ENCODE measurements at regions not wholly inside any gene's neighbourhood (a gene's known extent, or its start where the extent isn't known, plus 50 kb on each side); places are given as distances from the start of the nearest gene placed in this dataset.
"Not testable (repeated sequence)": the region's sequence is repeated elsewhere in the genome, so short reads cannot be mapped to it uniquely, and the experiment has no call there.

- in situ Hi-C loops (cut with MboI; ENCODE audit: low pct_unique_long_range_greater_than_20kb, low sequenced_read_pairs, unreplicated experiment); DNase-seq (ENCODE audit: low spot score): not testable (repeated sequence)
Measured at GRCh38 chr2:132068407-132068806, 93.3 kb downstream of the ANKRD30BL start.

- DNase-seq (ENCODE audit: low spot score); in situ Hi-C loops (cut with MboI; ENCODE audit: low pct_unique_long_range_greater_than_20kb, low sequenced_read_pairs, unreplicated experiment): not testable (repeated sequence)
Measured at GRCh38 chr2:132065391-132065790, 96.4 kb downstream of the ANKRD30BL start.

- in situ Hi-C loops (cut with MboI; ENCODE audit: low pct_unique_long_range_greater_than_20kb, low sequenced_read_pairs, unreplicated experiment); DNase-seq (ENCODE audit: low spot score): not testable (repeated sequence)
Measured at GRCh38 chr2:132039609-132040236, 122.0 kb downstream of the ANKRD30BL start.

- DNase-seq (ENCODE audit: low spot score); in situ Hi-C loops (cut with MboI; ENCODE audit: low pct_unique_long_range_greater_than_20kb, low sequenced_read_pairs, unreplicated experiment): not testable (repeated sequence)
Measured at GRCh38 chr2:132038883-132039235, 122.9 kb downstream of the ANKRD30BL start.

- DNase-seq (ENCODE audit: low spot score) = peak; percentile 3
- in situ Hi-C loops (cut with MboI; ENCODE audit: low pct_unique_long_range_greater_than_20kb, low sequenced_read_pairs, unreplicated experiment) = no loop called here
Measured at GRCh38 chr2:132038179-132038882, 123.4 kb downstream of the ANKRD30BL start.

GRCh38 chr2:132037527-132038178, 124.1 kb downstream of the ANKRD30BL start:
- in situ Hi-C loops (cut with MboI; ENCODE audit: low pct_unique_long_range_greater_than_20kb, low sequenced_read_pairs, unreplicated experiment) = no loop called here
- no peak for TF ChIP-seq CTCF (IDR thresholded peaks at IDR 0.05; ENCODE audit: extremely low read depth, insufficient read depth, missing control alignments)
- peak; percentile 7 for DNase-seq (ENCODE audit: low spot score)

More at GRCh38 chr2:132038179-132038882, 123.4 kb downstream of the ANKRD30BL start:
- TF ChIP-seq CTCF (IDR thresholded peaks at IDR 0.05; ENCODE audit: extremely low read depth, insufficient read depth, missing control alignments) = no peak

GRCh38 chr2:132034646-132035045, 127.1 kb downstream of the ANKRD30BL start:
- in situ Hi-C loops (cut with MboI; ENCODE audit: low pct_unique_long_range_greater_than_20kb, low sequenced_read_pairs, unreplicated experiment) = no loop called here
- TF ChIP-seq CTCF (IDR thresholded peaks at IDR 0.05; ENCODE audit: extremely low read depth, insufficient read depth, missing control alignments) = no peak
- no peak for DNase-seq (ENCODE audit: low spot score)

GRCh38 chr2:132033949-132034348, 127.8 kb downstream of the ANKRD30BL start:
- in situ Hi-C loops (cut with MboI; ENCODE audit: low pct_unique_long_range_greater_than_20kb, low sequenced_read_pairs, unreplicated experiment) = no loop called here
- no peak for TF ChIP-seq CTCF (IDR thresholded peaks at IDR 0.05; ENCODE audit: extremely low read depth, insufficient read depth, missing control alignments)

More at GRCh38 chr2:132033949-132034348, 127.8 kb downstream of the ANKRD30BL start:
- DNase-seq (ENCODE audit: low spot score) = no peak

Measured in GM13977 (cell line).